Prostate gland (tissue), 2 donors: ENCODE measurements at regions not wholly inside any gene's neighbourhood (a gene's known extent, or its start where the extent isn't known, plus 50 kb on each side); places are given as distances from the start of the nearest gene placed in this dataset.
A peak's percentile ranks its signal among the peaks of the same experiment; 100 is the strongest.

Experiments used
- DNase-seq: peaks from one replicate; pipeline ENCODE4 v3.0.0-alpha.2; 2019; ENCODE audit warnings: low spot score
- H3K27ac ChIP-seq, 2 donors: fragments of 200-600 bp; sonication (generic); 2 replicates each; pipeline ENCODE4 v1.5.1; 2017 to 2019
- H3K27me3 ChIP-seq: fragments of 200-600 bp; sonication (generic); replicated peaks from 2 replicates; pipeline ENCODE4 v1.5.1; 2019; ENCODE audit not compliant: insufficient read depth
- H3K36me3 ChIP-seq, 2 donors: fragments of 200-600 bp; sonication (generic); 1 replicate in 1 of 2; 2 replicates in 1 of 2; pipeline versions ENCODE4 v1.5.1 to v1.8.1; 2017 to 2019
- H3K4me1 ChIP-seq: fragments of 200-600 bp; sonication (generic); replicated peaks from 2 replicates; pipeline ENCODE4 v1.5.1; 2019
- H3K4me3 ChIP-seq, 2 donors: fragments of 200-600 bp; sonication (generic); 2 replicates each; pipeline ENCODE4 v1.5.1; 2017 to 2019
- H3K9me3 ChIP-seq: fragments of 200-600 bp; sonication (generic); 2 replicates; pipeline ENCODE4 v1.5.1; 2017
- CTCF ChIP-seq, 4 experiments: fragments of 200-600 bp in 2 of 4; fragments of 450-650 bp in 2 of 4; sonication (generic) in 2 of 4; IDR thresholded peaks; 1 replicate in 3 of 4; 2 replicates in 1 of 4; pipeline ENCODE4 v1.5.1; 2016 to 2019; ENCODE audit warnings: antibody characterized with exemption in 4 of 4, mild to moderate bottlenecking in 2 of 4, moderate library complexity in 2 of 4
- POLR2A ChIP-seq: fragments of 450-650 bp; IDR thresholded peaks from one replicate; pipeline ENCODE4 v1.6.1; 2016; ENCODE audit warnings: antibody characterized with exemption, mild to moderate bottlenecking
- POLR2AphosphoS5 ChIP-seq: sonication (generic); formaldehyde crosslinking; IDR thresholded peaks from one replicate; pipeline ENCODE4 v1.6.1; 2017; ENCODE audit warnings: antibody characterized with exemption
- WGBS: methylation state at CpG from one replicate; pipeline ENCODE4 v1.1.5; 2018; 5-methylcytosine and 5-hydroxymethylcytosine counted together
- intact Hi-C: fragments of 100-400 bp; cut with DNase I; formaldehyde crosslinking; loops from one replicate; pipeline ENCODE4 v1.14.2; 2022

GRCh38 chr12:11578461-11578993, 70.9 kb upstream of the ETV6 start:
- Histone ChIP-seq H3K4me3 (no peak overlapping the region), H3K9me3 (no peaks in the 10 kb centered on the region), H3K27me3 (no peaks in the 10 kb centered on the region), H3K4me1 (no peaks in the 10 kb centered on the region), H3K27ac (no peak overlapping the region), H3K36me3 (no peaks in the 10 kb centered on the region)
- WGBS = 96% methylated on average over 3 of the region's 3 CpGs
- intact Hi-C loops = no loop called here
- no peak for TF ChIP-seq CTCF (IDR thresholded peaks at IDR 0.05)
- no peak for TF ChIP-seq POLR2AphosphoS5
- no peak for TF ChIP-seq POLR2A
- DNase-seq = no peak

GRCh38 chr12:11580125-11580751, 69.2 kb upstream of the ETV6 start:
- DNase-seq = peak; percentile 73
- H3K36me3 ChIP-seq = no peaks in the 10 kb centered on the region
- TF ChIP-seq POLR2A = no peak
- TF ChIP-seq POLR2AphosphoS5 = peak; percentile 66
- no peak for TF ChIP-seq CTCF (IDR thresholded peaks at IDR 0.05)
- H3K27ac ChIP-seq = no peak overlapping the region
- H3K9me3 ChIP-seq = no peaks in the 10 kb centered on the region
- H3K4me3 ChIP-seq = no peak overlapping the region
- 32% methylated on average over 2 of the region's 2 CpGs for WGBS
- H3K4me1 ChIP-seq = no peaks in the 10 kb centered on the region
- no peaks in the 10 kb centered on the region for H3K27me3 ChIP-seq
- intact Hi-C loops = loop anchor here (2.0 to 10.0 kb wide), 3 partner anchors 315 to 747 kb away; no protein-coding TSS in a partner anchor

GRCh38 chr12:11581179-11581755, 68.2 kb upstream of the ETV6 start:
- Histone ChIP-seq H3K4me1 (no peaks in the 10 kb centered on the region), H3K9me3 (no peaks in the 10 kb centered on the region), H3K36me3 (no peaks in the 10 kb centered on the region), H3K27me3 (no peaks in the 10 kb centered on the region), H3K27ac (no peak overlapping the region), H3K4me3 (no peak overlapping the region)
- intact Hi-C loops = loop anchor here (2.0 to 10.0 kb wide), 3 partner anchors 314 to 746 kb away; no protein-coding TSS in a partner anchor
- WGBS = 2% methylated on average over 2 of the region's 2 CpGs
- TF ChIP-seq POLR2A = no peak
- peak; percentile 31 for TF ChIP-seq POLR2AphosphoS5
- peak; percentile 70 to 86 (median 76) for TF ChIP-seq CTCF (IDR thresholded peaks at IDR 0.05)
- DNase-seq = peak; percentile 75

GRCh38 chr12:11584221-11584855, 65.1 kb upstream of the ETV6 start:
- no peaks in the 10 kb centered on the region for H3K9me3 ChIP-seq
- H3K4me3 ChIP-seq = no peak overlapping the region
- WGBS = 87% methylated on average over 7 of the region's 7 CpGs
- no peaks in the 10 kb centered on the region for H3K27me3 ChIP-seq
- no peak overlapping the region for H3K27ac ChIP-seq
- no peaks in the 10 kb centered on the region for H3K36me3 ChIP-seq
- intact Hi-C loops = loop anchor here (5.0 to 10.0 kb wide), 2 partner anchors 310 to 743 kb away; no protein-coding TSS in a partner anchor
- no peak for DNase-seq
- no peak for TF ChIP-seq POLR2A
- no peak for TF ChIP-seq POLR2AphosphoS5
- TF ChIP-seq CTCF (IDR thresholded peaks at IDR 0.05) = no peak
- H3K4me1 ChIP-seq = no peaks in the 10 kb centered on the region
